ENCODE measurements at regions not wholly inside any gene's neighbourhood (a gene's known extent, or its start where the extent isn't known, plus 50 kb on each side); places are given as distances from the start of the nearest gene placed in this dataset.

DNA sequence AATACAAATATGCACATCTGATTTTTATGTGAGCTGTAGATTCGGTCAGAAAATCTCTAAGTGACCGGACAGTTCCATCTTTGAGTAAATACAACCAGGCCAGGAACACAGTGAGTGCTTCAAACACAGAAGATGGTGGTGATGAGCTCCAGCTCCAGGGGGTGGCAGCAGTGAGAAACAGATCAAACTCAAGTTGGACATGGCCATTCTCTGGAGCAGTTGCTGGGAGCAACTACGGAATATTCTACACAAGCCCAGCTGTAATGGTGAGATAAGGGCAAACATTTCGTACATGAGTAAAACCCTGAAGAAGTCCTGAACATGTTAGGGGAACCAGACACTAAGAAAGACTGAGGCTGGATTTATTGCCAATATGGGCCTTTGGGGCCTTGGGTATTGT is 100.7 kb downstream of the BARHL2 start:
- CTCF ChIA-PET (ENCODE audit: low intra/inter-chr PET ratio, low total read pairs), result no interaction called here
- POLR2A ChIA-PET, result no interaction called here
- Histone ChIP-seq H3K27me3 (ENCODE audit: control insufficient read depth in 1 of 2, insufficient read depth in 2 of 2, low read length in 2 of 2) (peaks cover 0 to 1% of the 10 kb centered on the region in 2 experiments; a peak in 1 of 5 replicates), H2AFZ (ENCODE audit: low read length) (no peak overlapping the region), H3K4me2 (ENCODE audit: low read depth, low read length) (no peak overlapping the region), H3K9me3 (ENCODE audit: low read length) (no peaks in the 10 kb centered on the region), H3K36me3 (replicated peaks in 1 of 2; ENCODE audit: control insufficient read depth in 1 of 2, insufficient read depth in 2 of 2, low read length in 2 of 2) (no peaks in the 10 kb centered on the region), H3K4me3 (replicated peaks in 1 of 3; ENCODE audit: insufficient read depth in 1 of 3, low read depth in 2 of 3, low read length in 3 of 3) (no peak overlapping the region), H3K4me1 (ENCODE audit: insufficient read depth, low read length) (no peaks in the 10 kb centered on the region), H4K20me1 (ENCODE audit: insufficient read depth, low read length) (no peaks in the 10 kb centered on the region), H3K9ac (ENCODE audit: insufficient read depth, low read depth, low read length) (no peak overlapping the region), H3K27ac (ENCODE audit: extremely low read length, insufficient read depth, low read length) (no peak overlapping the region), H3K79me2 (ENCODE audit: insufficient read depth, low read length) (no peaks in the 10 kb centered on the region)
- ATAC-seq, result peak; percentile 86
- 13% methylated on average over 4 of the region's 4 CpGs for WGBS (ENCODE audit: low lambda C conversion rate)
- BruUV-seq (replicated peaks), result no TSS peak
- intact Hi-C loops (cut with micrococcal nuclease; ENCODE audit: unreplicated experiment), result no loop called here
- FAIRE-seq, result peak; percentile 68
- TF ChIP-seq STAG1 (CRISPR knock-in tag; IDR thresholded peaks at IDR 0.05), result peak; percentile 48
- TF ChIP-seq, protein P1, sequence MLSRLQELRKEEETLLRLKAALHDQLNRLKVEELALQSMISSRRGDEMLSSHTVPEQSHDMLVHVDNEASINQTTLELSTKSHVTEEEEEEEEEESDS (CRISPR knock-in tag; IDR thresholded peaks at IDR 0.05; ENCODE audit: borderline replicate concordance), result no peak
- TF ChIP-seq CTCF (CRISPR knock-in tag; IDR thresholded peaks at IDR 0.05), result peak; percentile 58
- TF ChIP-seq SMC3 (IDR thresholded peaks at IDR 0.05; ENCODE audit: low read length), result peak; percentile 29; the same call in 1 of the 2 replicates
- in situ Hi-C loops (cut with HindIII; ENCODE audit: extremely low pct_ligation_motif_present, low pct_unique_long_range_greater_than_20kb), result no loop called here
- DNase-seq (ENCODE audit: low spot score), result peak; percentile 14

GRCh38 chr1:90614872-90615271 is 102.2 kb downstream of the BARHL2 start:
- in situ Hi-C loops (cut with HindIII; ENCODE audit: extremely low pct_ligation_motif_present, low pct_unique_long_range_greater_than_20kb), result no loop called here
- CTCF ChIA-PET (ENCODE audit: low intra/inter-chr PET ratio, low total read pairs), result no interaction called here
- H3K27ac ChIP-seq (ENCODE audit: extremely low read length, insufficient read depth, low read length), result no peak overlapping the region
- POLR2A ChIA-PET, result no interaction called here
- no peaks in the 10 kb centered on the region for H3K79me2 ChIP-seq (ENCODE audit: insufficient read depth, low read length)
- no TSS peak for BruUV-seq (replicated peaks)
- intact Hi-C loops (cut with micrococcal nuclease; ENCODE audit: unreplicated experiment), result no loop called here
- H3K4me2 ChIP-seq (ENCODE audit: low read depth, low read length), result no peak overlapping the region
- FAIRE-seq, result no peak
- peaks cover 0 to 1% of the 10 kb centered on the region in 2 experiments; a peak in 1 of 5 replicates for H3K27me3 ChIP-seq (ENCODE audit: control insufficient read depth in 1 of 2, insufficient read depth in 2 of 2, low read length in 2 of 2)
- DNase-seq (ENCODE audit: low spot score), result no peak
- no peak overlapping the region for H2AFZ ChIP-seq (ENCODE audit: low read length)
- no peaks in the 10 kb centered on the region for H3K36me3 ChIP-seq (replicated peaks in 1 of 2; ENCODE audit: control insufficient read depth in 1 of 2, insufficient read depth in 2 of 2, low read length in 2 of 2)
- TF ChIP-seq HMGA1 (CRISPR knock-in tag; conservative IDR thresholded peaks at IDR 0.05) (no peak), CTCF (CRISPR knock-in tag; IDR thresholded peaks at IDR 0.05) (0 out of 2 replicates have a peak, but pooled peaks have one; percentile 9), STAG1 (CRISPR knock-in tag; IDR thresholded peaks at IDR 0.05) (0 out of 2 replicates have a peak, but pooled peaks have one; percentile 7)
- ATAC-seq, result peak; percentile 77
- no peak overlapping the region for H3K4me3 ChIP-seq (replicated peaks in 1 of 3; ENCODE audit: insufficient read depth in 1 of 3, low read depth in 2 of 3, low read length in 3 of 3)
- no peak overlapping the region for H3K9ac ChIP-seq (ENCODE audit: insufficient read depth, low read depth, low read length)
- 9% methylated on average over 1 of the region's 1 CpG for WGBS (ENCODE audit: low lambda C conversion rate)
- H3K4me1 ChIP-seq (ENCODE audit: insufficient read depth, low read length), result no peaks in the 10 kb centered on the region
- no peaks in the 10 kb centered on the region for H4K20me1 ChIP-seq (ENCODE audit: insufficient read depth, low read length)
- no peaks in the 10 kb centered on the region for H3K9me3 ChIP-seq (ENCODE audit: low read length)

Measured in HepG2 (cell line).